Breast epithelium (tissue), 3 donors: ENCODE measurements at regions not wholly inside any gene's neighbourhood (a gene's known extent, or its start where the extent isn't known, plus 50 kb on each side); places are given as distances from the start of the nearest gene placed in this dataset.

ENCODE experiments used
- CTCF ChIP-seq, 3 donors: fragments of 450-650 bp; IDR thresholded peaks; one replicate each; pipeline ENCODE4 v1.5.1; 2016 to 2017; ENCODE audit warnings: antibody characterized with exemption in 3 of 3, mild to moderate bottlenecking in 3 of 3, moderate library complexity in 3 of 3
- POLR2A ChIP-seq: fragments of 450-650 bp; IDR thresholded peaks from one replicate; pipeline ENCODE4 v1.6.1; 2016; ENCODE audit warnings: antibody characterized with exemption, mild to moderate bottlenecking, moderate library complexity
- POLR2AphosphoS5 ChIP-seq, 3 donors: sonication (generic); formaldehyde crosslinking; IDR thresholded peaks; one replicate each; pipeline ENCODE4 v1.6.1; 2017; ENCODE audit warnings: antibody characterized with exemption in 3 of 3

GRCh38 chr17:83161298-83162034 lies 82.1 kb downstream of the METRNL start:
- TF ChIP-seq CTCF (IDR thresholded peaks at IDR 0.05), result no peak
- no peak for TF ChIP-seq POLR2A
- peak in 2 of 3 donors; percentile 12 to 32 for TF ChIP-seq POLR2AphosphoS5 (IDR thresholded peaks at IDR 0.05)
